Endothelial cell of umbilical vein (primary cell): ENCODE measurements at regions not wholly inside any gene's neighbourhood (a gene's known extent, or its start where the extent isn't known, plus 50 kb on each side); places are given as distances from the start of the nearest gene placed in this dataset.

Experiments used
- BruUV-seq: library from RNA; stranded (reverse); fragments of 400-500 nt; replicated peaks from 2 replicates; lab custom pipeline; 2021; lab: Mats Ljungman, UMichigan
- CTCF ChIA-PET: fragments of 300-600, 350-600 bp; sonication (Branson Sonifier 250); formaldehyde crosslinking; loops from one replicate; lab custom pipeline; 2021; ENCODE audit warnings: antibody characterized with exemption, inconsistent platforms; lab: Charles Lee
- POLR2A ChIA-PET: fragments of 300-600, 350-600 bp; sonication (Branson Sonifier 250); formaldehyde crosslinking; loops from one replicate; lab custom pipeline; 2021; ENCODE audit warnings: antibody characterized with exemption, inconsistent platforms; lab: Charles Lee
- DNase-seq: peaks from one replicate; pipeline ENCODE4 v3.0.0-alpha.2; 2011; ENCODE audit warnings: low read depth, low spot score
- FAIRE-seq: peaks from 2 replicates; lab custom pipeline; 2011; peaks lifted over from hg19 to GRCh38; lab: Jason Lieb, UNC
- H2AFZ ChIP-seq: 2 replicates; pipeline ENCODE4 v1.6.0; 2012; ENCODE audit warnings: low read depth, low read length, control low read depth, inconsistent platforms
- H3K27ac ChIP-seq: 2 replicates; pipeline ENCODE4 v1.5.1; 2011; ENCODE audit warnings: low read depth, mild to moderate bottlenecking, control low read depth, low read length, moderate library complexity; ENCODE audit not compliant: insufficient read depth
- H3K27me3 ChIP-seq, 2 experiments: 2 replicates each; pipeline versions ENCODE4 v1.6.0 to v1.6.1; 2011; ENCODE audit warnings: low read length in 2 of 2, mixed read lengths in 1 of 2; ENCODE audit not compliant: control insufficient read depth in 2 of 2, insufficient read depth in 2 of 2
- H3K36me3 ChIP-seq, 2 experiments: 2 replicates in 1 of 2; 3 replicates in 1 of 2; pipeline ENCODE4 v1.5.1; 2011; ENCODE audit warnings: low read length in 2 of 2, mild to moderate bottlenecking in 1 of 2, moderate library complexity in 1 of 2; ENCODE audit not compliant: control insufficient read depth in 2 of 2, insufficient read depth in 2 of 2; ENCODE audit errors: extremely low read depth in 1 of 2
- H3K4me1 ChIP-seq: 3 replicates; pipeline ENCODE4 v1.5.1; 2011; ENCODE audit warnings: mild to moderate bottlenecking, low read length; ENCODE audit not compliant: control insufficient read depth, insufficient read depth; ENCODE audit errors: extremely low read depth
- H3K4me2 ChIP-seq: 2 replicates; pipeline ENCODE4 v1.6.1; 2011; ENCODE audit warnings: low read length, control low read depth, mixed read lengths; ENCODE audit not compliant: insufficient read depth
- H3K4me3 ChIP-seq, 3 experiments: fragments of 200-600 bp in 1 of 3; sonication (generic), shearing (Covaris generic) in 1 of 3; replicated peaks in 1 of 3; 2 replicates each; pipeline ENCODE4 v1.5.1; 2011 to 2016; ENCODE audit warnings: control low read depth in 3 of 3, low read length in 3 of 3, mild to moderate bottlenecking in 2 of 3, inconsistent platforms in 1 of 3, low read depth in 1 of 3, moderate library complexity in 1 of 3; ENCODE audit not compliant: insufficient read depth in 1 of 3
- H3K79me2 ChIP-seq: 2 replicates; pipeline ENCODE4 v1.6.0; 2012; ENCODE audit warnings: low read length, inconsistent platforms; ENCODE audit not compliant: control insufficient read depth, insufficient read depth
- H3K9ac ChIP-seq: replicated peaks from 2 replicates; pipeline ENCODE3; 2011; ENCODE audit warnings: low read length, control low read depth; ENCODE audit not compliant: insufficient read depth; ENCODE audit errors: extremely low read depth
- H3K9me1 ChIP-seq: replicated peaks from 3 replicates; pipeline ENCODE4 v1.6.0; 2011; ENCODE audit warnings: mild to moderate bottlenecking, low read length; ENCODE audit not compliant: control insufficient read depth, insufficient read depth; ENCODE audit errors: extremely low read depth
- H3K9me3 ChIP-seq: replicated peaks from 2 replicates; pipeline ENCODE4 v1.5.1; 2012; ENCODE audit warnings: low read length, inconsistent platforms; ENCODE audit not compliant: control insufficient read depth, insufficient read depth
- H4K20me1 ChIP-seq: replicated peaks from 2 replicates; pipeline ENCODE3; 2011; ENCODE audit warnings: mild to moderate bottlenecking, low read length; ENCODE audit not compliant: control insufficient read depth, insufficient read depth; ENCODE audit errors: extremely low read depth
- CTCF ChIP-seq, 2 donors: IDR thresholded peaks; 1 replicate in 1 of 2; 2 replicates in 1 of 2; pipeline ENCODE4 v1.5.1; 2011; ENCODE audit warnings: low read length in 2 of 2, mild to moderate bottlenecking in 2 of 2, moderate library complexity in 2 of 2, control low read depth in 1 of 2, inconsistent platforms in 1 of 2, low read depth in 1 of 2; ENCODE audit not compliant: insufficient read depth in 1 of 2; ENCODE audit errors: extremely low read depth in 1 of 2
- EZH2 ChIP-seq: IDR thresholded peaks from 2 replicates; pipeline ENCODE4 v1.6.1; 2012; ENCODE audit warnings: borderline replicate concordance, low read depth, mild to moderate bottlenecking, moderate library complexity, low read length, inconsistent platforms; ENCODE audit not compliant: severe bottlenecking
- FOS ChIP-seq: IDR thresholded peaks from 2 replicates; pipeline ENCODE4 v1.6.1; 2011; ENCODE audit warnings: mild to moderate bottlenecking, low read length, moderate library complexity, borderline replicate concordance; ENCODE audit not compliant: insufficient read depth
- GATA2 ChIP-seq: IDR thresholded peaks from 2 replicates; pipeline ENCODE4 v1.7.0; 2011; ENCODE audit warnings: low read depth, mild to moderate bottlenecking, moderate library complexity, mixed read lengths, low read length; ENCODE audit not compliant: insufficient read length, insufficient read depth
- JUN ChIP-seq: IDR thresholded peaks from 2 replicates; pipeline ENCODE4 v1.6.1; 2011; ENCODE audit warnings: borderline replicate concordance, low read depth; ENCODE audit not compliant: insufficient read length, insufficient read depth
- MAX ChIP-seq: IDR thresholded peaks from 2 replicates; pipeline ENCODE4 v1.6.1; 2011; ENCODE audit not compliant: insufficient read depth, insufficient read length
- MYC ChIP-seq: IDR thresholded peaks from one replicate; pipeline ENCODE4 v1.6.1; 2011; ENCODE audit warnings: mild to moderate bottlenecking, low read depth, low read length
- POLR2A ChIP-seq: IDR thresholded peaks from 2 replicates; pipeline ENCODE4 v1.6.1; 2012; ENCODE audit warnings: low read depth, mild to moderate bottlenecking, control low read depth, low read length
- POLR2AphosphoS5 ChIP-seq: IDR thresholded peaks from 2 replicates; pipeline ENCODE4 v1.6.1; 2012; ENCODE audit warnings: low read depth, mild to moderate bottlenecking, control low read depth, low read length, moderate library complexity; ENCODE audit not compliant: insufficient read depth
- dilution Hi-C: fragments of 300-500 bp; cut with MboI; formaldehyde crosslinking; loops from one replicate; pipeline ENCODE4 v1.15.0; 2019; ENCODE audit warnings: low sequenced_read_pairs; ENCODE audit not compliant: extremely low pct_ligation_motif_present
- intact Hi-C: fragments of 100-400 bp; cut with micrococcal nuclease; formaldehyde crosslinking; loops from one replicate; pipeline ENCODE4 v1.10.0; 2022

GRCh38 chrX:130987241-130987640, 70.9 kb upstream of the ARHGAP36 start:
- no peak overlapping the region for H3K27ac ChIP-seq
- ChIA-PET POLR2A (no interaction called here), CTCF (no interaction called here)
- FAIRE-seq = no peak
- no peak overlapping the region for H2AFZ ChIP-seq
- no peaks in the 10 kb centered on the region for H4K20me1 ChIP-seq
- H3K4me1 ChIP-seq = peaks cover 7% of the 10 kb centered on the region
- H3K9me1 ChIP-seq = no peaks in the 10 kb centered on the region
- DNase-seq = no peak
- no peak overlapping the region for H3K4me2 ChIP-seq
- H3K9me3 ChIP-seq = no peaks in the 10 kb centered on the region
- H3K79me2 ChIP-seq = no peaks in the 10 kb centered on the region
- TF ChIP-seq GATA2 (no peak), POLR2A (no peak), POLR2AphosphoS5 (no peak), JUN (no peak), MAX (no peak), MYC (no peak), CTCF (IDR thresholded peaks at IDR 0.05; ENCODE audit: extremely low read depth in 1 of 2, insufficient read depth in 1 of 2, low read depth in 1 of 2, low read length in 2 of 2) (no peak), EZH2 (no peak), FOS (no peak)
- intact Hi-C loops = no loop called here
- no TSS peak for BruUV-seq
- H3K27me3 ChIP-seq = no peaks in the 10 kb centered on the region
- H3K4me3 ChIP-seq = no peak overlapping the region
- no peak overlapping the region for H3K9ac ChIP-seq
- H3K36me3 ChIP-seq = no peaks in the 10 kb centered on the region
- dilution Hi-C loops = no loop called here
